Fibroblast of skin of right biceps (primary cell): ENCODE measurements at regions not wholly inside any gene's neighbourhood (a gene's known extent, or its start where the extent isn't known, plus 50 kb on each side); places are given as distances from the start of the nearest gene placed in this dataset.
"Not testable (repeated sequence)": the region's sequence is repeated elsewhere in the genome, so short reads cannot be mapped to it uniquely, and the experiment has no call there.

Experiments
- DNase-seq: peaks from one replicate; pipeline ENCODE4 v3.0.0-alpha.2; 2013

- DNase-seq, result no peak
These were observed 694.2 kb downstream of the SLC6A15 start for GRCh38 chr12:84218406-84218805.

- no peak for DNase-seq
These were observed 710.6 kb downstream of the SLC6A15 start for GRCh38 chr12:84201976-84202375.

GRCh38 chr12:84198294-84198946 lies 714.2 kb downstream of the SLC6A15 start:
- no peak for DNase-seq

- no peak for DNase-seq
These were observed 720.8 kb downstream of the SLC6A15 start for GRCh38 chr12:84191779-84192178.

GRCh38 chr12:84186433-84186832 lies 726.2 kb downstream of the SLC6A15 start:
- DNase-seq, result no peak

- DNase-seq, result no peak
These were observed 729.0 kb downstream of the SLC6A15 start for GRCh38 chr12:84183576-84183975.

- no peak for DNase-seq
These were observed 738.5 kb downstream of the SLC6A15 start for GRCh38 chr12:84174115-84174514.

- DNase-seq, result no peak
These were observed 739.7 kb downstream of the SLC6A15 start for GRCh38 chr12:84172823-84173424.

GRCh38 chr12:84166812-84167211 lies 745.8 kb downstream of the SLC6A15 start:
- DNase-seq, result no peak

- DNase-seq, result no peak
These were observed 746.5 kb downstream of the SLC6A15 start for GRCh38 chr12:84165998-84166571.

GRCh38 chr12:84161296-84161695 lies 751.3 kb downstream of the SLC6A15 start:
- DNase-seq, result peak; percentile 11

- DNase-seq, result peak; percentile 18
These were observed 753.3 kb downstream of the SLC6A15 start for GRCh38 chr12:84159260-84159659.

GRCh38 chr12:84157170-84157569 lies 755.4 kb downstream of the SLC6A15 start:
- DNase-seq, result no peak

- DNase-seq, result not testable (repeated sequence)
These were observed 757.3 kb downstream of the SLC6A15 start for GRCh38 chr12:84154991-84155930.

GRCh38 chr12:84154439-84154990 lies 758.1 kb downstream of the SLC6A15 start:
- DNase-seq, result not testable (repeated sequence)

- no peak for DNase-seq
These were observed 762.4 kb downstream of the SLC6A15 start for GRCh38 chr12:84150201-84150600.

GRCh38 chr12:84148335-84148734 lies 764.3 kb downstream of the SLC6A15 start:
- DNase-seq, result no peak

GRCh38 chr12:84136862-84137367 lies 775.7 kb downstream of the SLC6A15 start:
- DNase-seq, result peak; percentile 73

- DNase-seq, result peak; percentile 36
These were observed 776.9 kb downstream of the SLC6A15 start for GRCh38 chr12:84135586-84136279.

GRCh38 chr12:84134797-84135366 lies 777.7 kb downstream of the SLC6A15 start:
- peak; percentile 58 for DNase-seq

- peak; percentile 88 for DNase-seq
These were observed 781.5 kb downstream of the SLC6A15 start for GRCh38 chr12:84131076-84131475.
